Endometrium (tissue), 2 donors: ENCODE measurements at regions not wholly inside any gene's neighbourhood (a gene's known extent, or its start where the extent isn't known, plus 50 kb on each side); places are given as distances from the start of the nearest gene placed in this dataset.
"Not testable (repeated sequence)": the region's sequence is repeated elsewhere in the genome, so short reads cannot be mapped to it uniquely, and the experiment has no call there.

ENCODE experiments used
- FAIRE-seq: peaks from 2 replicates; lab custom pipeline; 2012; peaks lifted over from hg19 to GRCh38; lab: Jason Lieb, UNC
- donor health status: control.
- donor health status: control.

DNA sequence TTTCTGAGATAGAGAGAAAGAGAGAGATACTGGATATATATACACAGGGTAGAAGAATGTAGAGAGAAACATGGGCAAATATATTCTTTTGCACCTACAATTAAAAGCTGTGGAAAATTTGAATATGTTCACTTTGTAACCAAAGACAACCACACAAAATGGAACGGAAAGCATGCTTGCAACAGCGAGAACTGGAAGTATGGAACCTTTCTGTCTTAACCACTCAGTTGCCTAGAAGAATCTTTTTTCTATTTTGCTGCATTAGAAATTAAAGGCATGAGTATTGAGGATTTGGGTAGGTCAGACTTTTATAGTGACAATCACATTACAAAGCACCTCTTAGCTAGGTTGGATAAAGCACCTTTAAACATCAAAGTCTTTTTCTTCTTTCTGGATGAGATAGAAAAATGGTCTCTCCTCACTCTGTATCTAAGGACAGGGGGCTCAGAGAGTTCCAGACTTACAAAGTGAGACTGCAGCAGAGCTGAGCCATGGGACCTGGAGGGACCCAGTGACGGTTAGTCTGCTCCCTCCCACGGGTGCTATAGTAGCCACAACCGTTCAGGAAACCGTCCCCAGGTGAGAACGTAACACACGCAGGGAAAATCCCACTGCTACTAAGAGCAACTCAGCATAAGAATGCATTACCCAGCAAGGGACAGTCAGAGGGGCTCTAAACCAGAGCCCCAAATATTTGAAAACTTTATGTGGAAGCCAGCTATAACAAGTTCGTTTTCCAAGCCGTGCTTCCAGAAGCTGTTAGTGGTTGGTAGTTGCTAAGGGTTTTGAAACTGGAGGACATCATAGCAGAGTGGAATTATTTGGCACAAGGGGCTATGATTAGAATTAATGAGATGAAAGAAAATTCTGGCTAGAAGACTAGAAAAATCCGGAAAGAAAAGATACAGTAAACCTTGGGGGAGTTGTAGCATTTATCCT lies 97.1 kb downstream of the DAD1 start:
- FAIRE-seq = no peak

DNA sequence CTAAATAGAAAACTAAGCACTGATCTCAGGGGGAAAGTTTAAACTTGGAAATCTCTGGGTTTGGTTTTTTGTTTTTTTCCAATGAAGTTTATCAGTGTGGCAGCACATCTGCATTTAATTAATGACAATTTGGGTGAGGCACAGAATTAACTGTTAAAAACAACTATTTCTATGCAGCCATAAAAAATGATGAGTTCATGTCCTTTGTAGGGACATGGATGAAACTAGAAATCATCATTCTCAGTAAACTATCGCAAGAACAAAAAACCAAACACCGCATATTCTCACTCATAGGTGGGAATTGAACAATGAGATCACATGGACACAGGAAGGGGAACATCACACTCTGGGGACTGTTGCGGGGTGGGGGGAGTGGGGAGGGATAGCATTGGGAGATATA lies 98.0 kb downstream of the DAD1 start:
- FAIRE-seq = not testable (repeated sequence)

DNA sequence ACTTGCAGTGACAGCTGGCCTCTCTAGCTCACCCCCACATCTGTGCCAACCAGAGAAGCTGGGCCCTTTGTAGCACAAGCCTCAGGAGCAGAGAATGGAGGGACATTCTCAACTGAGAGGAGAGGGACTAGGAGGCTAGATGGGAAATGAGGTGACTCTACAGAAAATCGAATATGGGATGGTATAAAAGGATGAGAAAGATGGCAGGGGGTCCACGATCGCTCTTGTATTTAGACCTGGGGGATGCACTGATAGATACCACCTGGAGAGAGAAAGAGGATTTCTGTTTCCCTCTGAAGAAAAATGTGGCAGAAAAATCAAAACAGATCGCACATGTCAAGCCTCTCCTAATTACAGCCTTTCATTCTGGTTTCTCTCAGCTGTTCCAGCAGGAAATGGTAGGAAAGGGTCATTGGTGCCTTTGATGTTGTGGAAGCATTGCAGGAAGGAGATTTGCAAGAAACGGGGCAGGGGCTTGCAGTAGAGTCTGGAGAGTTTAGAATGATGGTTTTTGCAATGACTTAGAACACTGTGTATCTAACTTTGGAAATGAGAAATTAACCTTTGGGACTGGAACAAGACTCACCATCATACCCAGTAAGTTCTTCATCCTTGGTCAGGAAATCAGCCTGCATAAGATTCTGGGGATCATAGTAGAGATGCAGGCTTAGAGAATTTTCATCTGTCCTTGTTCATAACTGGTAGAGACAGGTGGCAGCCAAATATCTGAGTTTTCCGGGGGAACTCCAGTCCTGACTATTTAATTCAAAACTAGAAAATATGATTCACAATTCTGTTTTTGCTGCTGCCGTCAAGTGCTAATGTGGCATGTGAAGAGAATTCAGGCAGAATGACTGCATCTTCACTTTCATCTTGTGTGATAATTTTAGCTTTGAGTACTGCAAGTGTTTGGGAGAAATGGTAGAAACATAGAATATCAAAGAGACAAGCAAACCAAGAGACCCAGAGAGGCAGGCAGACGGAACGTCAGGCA lies 98.8 kb downstream of the DAD1 start:
- FAIRE-seq = no peak

DNA sequence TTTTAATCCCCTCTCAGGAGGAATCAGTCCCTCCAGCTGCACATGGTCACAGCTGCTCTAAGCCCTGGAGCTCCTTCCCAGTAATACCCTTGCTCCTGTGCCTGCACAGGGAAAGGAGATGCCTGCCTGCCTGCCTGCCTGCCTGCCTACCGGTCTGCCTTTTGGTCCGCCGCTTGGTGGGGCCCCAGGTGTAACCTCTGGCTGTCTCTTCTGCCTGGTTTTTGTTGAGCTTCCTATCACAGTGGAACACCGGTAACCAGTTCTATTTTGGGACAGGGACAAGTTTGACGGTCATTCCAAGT lies 99.8 kb downstream of the DAD1 start:
- no peak for FAIRE-seq

DNA sequence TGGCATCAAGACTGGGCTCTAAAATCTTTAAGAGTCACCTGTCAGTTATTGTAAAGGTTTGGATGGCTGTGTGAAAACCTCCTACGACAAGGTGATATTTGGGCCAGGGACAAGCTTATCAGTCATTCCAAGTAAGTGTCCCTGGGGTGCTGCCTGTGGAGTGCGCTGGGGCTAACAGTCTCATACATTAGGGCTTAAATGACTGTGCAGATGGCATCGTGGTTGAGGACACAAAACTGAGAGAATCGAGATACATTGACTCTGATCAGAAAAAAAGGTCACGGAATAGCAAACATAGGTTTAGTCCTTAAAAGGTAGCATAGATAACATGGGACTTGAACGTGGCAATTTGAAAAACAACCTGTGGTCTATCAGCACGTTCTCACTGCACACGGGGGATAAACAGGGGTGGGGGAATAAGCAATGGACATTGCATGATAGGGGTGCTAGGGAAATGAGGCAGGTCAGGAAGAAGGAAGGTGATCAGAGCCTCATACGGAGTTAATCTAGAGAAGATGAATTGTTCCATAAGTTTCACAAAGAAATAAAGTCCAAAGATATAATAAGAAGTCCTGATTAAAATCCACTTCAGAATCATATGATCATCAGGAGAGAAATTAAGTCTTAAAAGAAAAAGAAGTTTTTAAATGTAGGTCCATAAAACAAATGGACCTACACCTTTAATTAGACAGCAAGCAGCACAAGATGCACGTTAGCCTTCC lies 100.3 kb downstream of the DAD1 start:
- FAIRE-seq = no peak

DNA sequence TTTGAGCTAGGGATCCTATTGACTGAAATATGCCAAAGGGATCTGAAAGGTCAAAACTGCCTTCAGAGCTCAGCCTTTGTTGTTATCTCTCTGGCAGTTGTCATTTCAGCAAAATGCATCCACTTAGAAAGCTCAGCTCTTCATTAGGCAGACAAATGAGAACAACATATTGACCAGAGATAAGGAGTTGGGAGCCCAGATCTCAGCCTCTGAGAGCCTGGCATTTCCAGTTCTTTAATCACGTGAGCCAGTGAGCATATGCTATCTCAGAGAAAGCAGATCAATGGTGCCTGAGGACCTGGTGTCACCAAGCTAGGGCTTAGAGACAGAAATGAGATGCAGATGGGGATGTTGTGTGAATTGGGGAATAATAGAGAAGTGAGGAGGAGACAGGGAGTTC lies 101.1 kb downstream of the DAD1 start:
- no peak for FAIRE-seq

DNA sequence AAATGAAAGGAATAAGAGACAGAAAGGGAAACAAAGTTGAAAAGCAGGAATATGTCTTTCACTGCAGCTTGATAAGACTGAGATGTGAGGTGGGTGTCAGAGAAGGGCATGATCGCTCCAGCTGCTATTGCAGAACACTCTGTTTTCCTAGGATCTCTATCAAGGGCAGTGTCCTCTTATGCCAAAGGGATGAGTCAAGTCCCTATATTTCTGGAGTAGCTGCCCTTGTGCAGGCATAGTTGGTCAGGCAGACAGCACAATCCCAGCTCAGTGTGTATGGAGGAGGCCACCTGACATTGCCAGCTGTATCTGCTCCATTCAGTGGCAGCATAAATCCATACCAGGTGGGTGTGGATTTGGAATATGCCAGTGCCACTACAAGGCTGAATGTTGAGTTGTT lies 101.6 kb downstream of the DAD1 start:
- FAIRE-seq = no peak

DNA sequence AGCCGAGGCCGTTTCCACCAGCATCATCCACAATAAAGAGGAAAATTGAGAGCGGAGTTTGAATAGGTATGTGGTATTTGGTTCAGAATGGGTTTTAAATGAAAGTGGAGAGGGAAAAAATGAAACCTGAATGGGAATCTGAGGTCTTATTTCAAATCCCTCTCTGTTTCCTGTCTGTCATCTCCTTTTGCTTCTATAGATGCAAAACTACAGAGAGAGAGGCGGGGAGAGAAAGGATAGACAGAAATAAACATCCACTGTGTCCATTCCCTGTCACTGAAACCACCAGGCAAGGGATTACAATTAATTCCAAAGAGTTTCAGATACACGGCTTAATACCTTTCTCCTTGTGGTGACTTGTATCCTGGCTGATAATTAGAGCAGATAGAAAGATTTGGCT lies 102.3 kb downstream of the DAD1 start:
- FAIRE-seq = no peak

DNA sequence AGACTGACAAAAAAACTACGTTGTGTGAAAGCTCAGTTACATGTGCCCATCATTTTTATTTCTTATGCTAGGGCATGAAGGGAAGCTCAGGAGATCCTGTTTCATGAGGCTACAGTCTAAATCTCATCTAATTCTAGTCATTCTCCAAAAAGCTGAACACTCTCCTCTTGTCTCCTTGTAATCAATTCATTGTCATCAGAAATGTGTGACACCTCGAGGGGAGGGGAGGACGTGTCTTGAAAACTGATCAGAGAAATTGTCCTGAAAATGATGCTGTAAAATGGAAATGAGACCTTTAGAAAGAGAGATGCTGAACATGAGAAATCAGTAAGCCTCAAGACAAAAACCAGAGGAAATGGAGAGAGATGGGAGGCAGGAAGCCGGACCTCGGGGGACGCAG lies 103.4 kb downstream of the DAD1 start:
- no peak for FAIRE-seq

DNA sequence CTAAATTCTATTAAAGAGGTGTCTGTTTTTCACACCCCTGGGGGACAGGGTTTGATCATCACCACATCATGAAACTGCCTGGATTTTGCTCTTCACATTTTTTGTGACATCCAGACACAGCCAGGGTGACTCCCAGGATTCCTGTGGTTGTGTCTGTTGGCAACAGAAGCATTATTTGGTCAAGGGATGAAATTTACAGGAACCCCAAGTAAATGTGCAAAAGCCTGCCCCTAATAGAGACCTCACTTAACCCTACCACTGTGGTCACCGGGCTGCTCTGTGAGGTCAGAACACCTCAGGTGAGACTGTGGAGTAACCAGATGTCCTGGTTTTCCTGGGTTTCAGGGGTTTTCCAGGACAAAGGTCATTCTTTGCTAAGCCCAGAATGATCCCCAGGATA lies 103.8 kb downstream of the DAD1 start:
- no peak for FAIRE-seq

DNA sequence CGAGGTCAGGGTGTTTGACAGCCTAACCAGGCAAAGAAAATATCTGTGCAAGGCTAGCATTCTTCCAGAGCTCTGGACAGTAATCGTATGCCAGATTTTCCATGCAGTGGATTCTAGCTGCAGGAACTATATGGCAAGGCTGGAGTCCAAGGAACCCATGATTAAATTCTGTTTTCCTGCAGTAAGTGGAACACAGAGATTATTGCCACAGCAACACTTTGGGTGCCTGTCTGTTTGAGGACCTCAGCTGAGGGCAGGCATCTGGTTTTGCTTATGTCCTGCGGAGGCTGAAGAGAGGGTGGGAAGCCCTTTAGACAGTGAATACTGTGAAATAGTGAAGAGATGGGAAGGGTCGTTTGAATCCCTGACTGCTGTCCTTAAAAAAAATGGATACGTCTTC lies 104.4 kb downstream of the DAD1 start:
- FAIRE-seq = no peak

DNA sequence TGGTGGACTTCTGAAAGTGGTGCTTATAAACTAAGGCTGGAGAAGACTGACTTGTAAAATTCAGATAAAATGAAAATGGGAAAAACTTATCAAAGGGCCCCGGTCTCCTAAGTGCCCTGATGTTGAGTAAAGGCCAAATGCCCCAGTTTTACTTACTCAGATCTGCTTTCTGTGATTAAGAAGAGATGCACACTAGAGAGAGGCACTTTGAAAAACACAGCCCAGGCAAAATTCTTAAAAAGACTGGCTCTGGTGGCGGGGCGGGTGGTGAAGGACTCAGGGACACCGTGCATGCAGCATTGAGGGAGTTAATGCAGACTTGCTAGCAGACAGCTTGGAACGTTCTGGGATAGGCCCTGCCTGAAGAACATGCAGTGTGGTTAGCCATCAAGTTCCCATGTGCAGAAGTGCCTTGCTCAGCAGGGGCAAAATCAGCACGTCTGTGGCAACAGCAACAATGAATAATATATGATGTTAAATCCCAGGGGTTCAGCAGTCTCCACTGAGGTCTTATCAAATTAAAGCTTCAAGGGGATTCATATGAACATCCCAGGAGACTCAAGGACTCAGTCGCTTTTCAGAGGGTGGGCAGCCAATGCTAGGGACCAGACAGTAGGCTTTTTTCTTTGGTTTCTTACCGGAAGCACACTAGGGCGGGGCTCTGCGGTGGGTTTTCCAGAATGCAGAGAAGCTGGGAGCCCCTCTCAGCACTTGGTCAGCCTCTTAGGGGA lies 105.0 kb downstream of the DAD1 start:
- FAIRE-seq = no peak

DNA sequence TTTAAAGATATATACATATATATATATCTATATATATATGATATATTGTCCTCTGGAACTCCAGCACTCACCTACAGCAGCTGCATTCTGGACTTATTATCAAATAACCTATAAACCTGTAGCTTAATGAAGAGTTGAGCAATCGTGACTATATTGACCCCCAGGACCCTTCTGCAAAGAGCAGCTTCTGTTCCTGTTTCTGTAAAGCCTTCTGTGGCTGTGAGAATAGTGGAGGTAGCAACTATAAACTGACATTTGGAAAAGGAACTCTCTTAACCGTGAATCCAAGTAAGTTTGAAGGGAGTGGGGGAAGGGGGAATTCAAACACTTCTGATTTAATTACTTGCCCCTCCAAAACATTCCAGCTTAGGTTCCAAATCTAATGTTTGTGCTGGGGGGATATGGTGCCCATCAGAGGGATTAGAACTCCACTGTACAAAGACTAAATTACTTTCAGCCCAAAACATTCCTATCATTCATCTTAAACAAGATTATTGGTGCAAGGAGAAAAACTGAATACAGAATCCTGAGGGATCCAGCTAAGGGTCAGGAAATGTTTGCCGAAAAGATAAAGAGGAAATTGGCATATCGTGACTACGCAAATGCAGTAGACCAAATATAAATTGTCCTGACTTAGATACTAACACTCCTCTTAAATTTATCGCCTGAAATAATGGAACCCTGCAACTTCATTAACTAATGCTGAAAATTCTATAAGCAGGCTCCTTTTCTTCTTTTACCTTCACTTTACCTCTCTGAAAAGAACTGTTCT lies 106.1 kb downstream of the DAD1 start:
- FAIRE-seq = no peak

DNA sequence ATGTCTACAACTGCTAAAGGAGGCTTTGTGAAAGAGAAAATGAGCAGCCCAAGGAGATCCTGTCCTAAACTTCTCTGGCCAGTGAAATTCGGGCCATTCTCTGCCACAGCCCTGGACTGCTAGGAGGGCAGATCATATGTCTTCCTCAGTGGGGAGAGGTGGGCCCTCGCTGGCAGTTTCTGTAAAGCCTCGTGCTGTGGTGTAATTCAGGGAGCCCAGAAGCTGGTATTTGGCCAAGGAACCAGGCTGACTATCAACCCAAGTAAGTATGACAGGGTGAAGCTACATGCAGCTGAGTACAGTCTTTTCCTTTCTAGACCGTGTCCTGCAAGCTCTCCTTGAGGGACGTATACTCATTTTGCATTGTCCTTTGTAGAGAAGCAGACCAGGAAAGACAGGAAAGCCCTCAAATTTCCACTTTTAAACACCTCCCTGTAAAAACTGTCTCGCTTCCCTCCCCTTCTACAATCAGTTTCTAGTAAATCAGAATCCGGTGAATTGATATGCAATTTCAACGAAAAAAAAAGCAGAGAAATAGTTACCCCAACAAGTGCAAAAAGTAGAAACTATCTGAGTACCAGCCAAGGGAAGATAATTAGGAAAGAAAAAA lies 106.8 kb downstream of the DAD1 start:
- FAIRE-seq = no peak

DNA sequence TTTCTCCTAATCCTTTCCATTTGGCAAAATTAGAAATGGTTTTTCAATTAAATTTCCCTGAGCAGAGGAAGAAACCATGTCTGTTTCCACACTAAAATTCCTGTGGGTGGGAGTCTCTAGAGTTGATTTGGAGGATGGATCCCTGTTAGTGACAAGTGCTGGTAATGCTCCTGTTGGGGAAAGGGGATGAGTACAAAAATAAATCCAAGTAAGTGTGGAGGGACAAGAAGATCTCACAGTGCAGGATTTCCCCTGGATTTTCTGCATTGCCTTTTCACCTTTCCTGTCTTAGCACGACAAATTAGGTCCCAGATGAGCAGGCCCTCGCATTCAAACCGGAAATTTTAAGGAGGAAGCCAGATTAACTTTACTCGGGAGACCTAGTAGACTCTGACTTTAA lies 107.5 kb downstream of the DAD1 start:
- FAIRE-seq = no peak

DNA sequence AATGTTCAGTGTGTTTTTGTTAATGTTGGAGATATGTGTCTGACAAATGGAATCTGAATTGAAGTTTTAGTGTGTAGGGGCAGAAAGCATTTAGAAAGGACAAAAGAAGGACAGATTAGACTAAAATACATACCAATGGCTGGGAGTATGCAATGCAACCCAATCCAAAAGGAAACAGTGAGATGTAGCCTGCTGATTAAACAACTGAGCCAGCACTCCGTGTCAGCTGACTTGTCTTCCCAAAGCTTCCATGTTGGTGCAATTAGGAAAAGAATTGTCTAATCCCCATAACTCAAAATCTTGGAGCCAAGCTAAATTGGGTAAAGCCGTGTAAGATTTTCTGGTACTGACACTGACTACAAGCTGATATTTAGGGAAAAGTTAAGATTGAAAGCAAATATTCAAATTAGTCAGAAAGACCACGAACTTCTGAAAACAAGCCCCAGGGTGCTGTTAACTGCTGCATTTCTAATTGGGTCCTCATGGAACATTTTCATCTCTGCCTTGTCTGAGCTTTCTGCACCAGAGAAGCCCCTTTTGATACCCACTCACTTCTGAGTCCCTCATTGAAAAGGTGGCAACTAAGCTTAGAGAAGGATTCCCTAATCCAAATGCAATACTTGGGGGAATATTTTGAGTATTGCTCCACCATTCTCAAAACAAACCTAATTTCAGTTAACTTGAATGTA lies 109.1 kb downstream of the DAD1 start:
- FAIRE-seq = no peak

DNA sequence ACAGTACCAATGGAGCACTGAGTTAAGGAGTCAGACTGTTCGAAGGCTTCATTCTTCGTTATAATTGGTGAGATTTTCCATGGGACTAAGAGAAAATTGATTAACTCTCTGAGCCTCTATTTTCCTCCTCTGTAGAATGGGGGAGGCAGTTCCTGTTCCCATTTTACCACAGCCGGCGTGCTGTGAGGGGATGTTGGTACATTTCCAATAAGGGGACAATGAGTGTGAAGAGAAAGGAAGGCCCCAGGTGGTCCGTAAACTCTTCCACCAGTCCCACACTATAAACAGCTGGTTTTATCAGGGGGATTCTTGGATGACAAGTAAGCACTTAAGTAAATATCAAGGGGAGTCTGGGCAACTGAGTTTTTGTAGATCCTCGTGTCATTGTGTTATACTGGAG lies 109.9 kb downstream of the DAD1 start:
- no peak for FAIRE-seq

DNA sequence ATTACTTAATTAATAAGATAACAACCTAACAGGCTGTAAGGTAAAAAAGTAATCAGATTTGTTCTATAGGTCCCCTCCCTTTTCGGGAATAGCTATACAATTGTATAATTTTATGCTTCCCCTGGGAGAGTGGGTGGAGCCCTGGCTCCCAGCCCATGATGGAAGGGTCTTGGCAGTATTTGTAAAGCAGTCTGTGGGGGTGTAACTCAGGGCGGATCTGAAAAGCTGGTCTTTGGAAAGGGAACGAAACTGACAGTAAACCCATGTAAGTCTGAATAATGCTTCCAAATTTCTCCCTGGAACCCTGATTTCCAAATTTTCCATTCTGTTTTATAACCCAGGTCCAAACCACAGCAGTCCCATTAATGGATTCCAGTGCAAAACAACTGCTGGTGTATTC lies 110.4 kb downstream of the DAD1 start:
- FAIRE-seq = no peak

DNA sequence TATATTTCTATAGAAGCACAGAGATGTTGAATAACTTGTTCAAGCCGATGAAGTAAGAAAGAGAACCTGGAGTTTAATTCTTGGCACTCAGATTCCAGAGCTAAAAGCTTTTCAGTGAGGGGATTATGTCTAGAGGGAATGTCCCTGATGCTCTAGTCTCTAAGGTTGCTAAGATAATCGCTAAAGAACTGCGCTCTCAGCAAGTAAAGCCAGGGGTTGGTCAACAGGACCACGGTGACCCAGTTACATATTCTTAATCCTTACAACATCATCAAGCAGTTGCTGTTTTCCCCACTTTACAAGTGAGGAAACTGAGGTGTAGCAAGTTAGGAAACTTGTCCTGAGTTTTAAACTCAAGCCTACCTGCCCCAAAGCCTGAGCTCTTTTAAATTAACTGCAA lies 110.8 kb downstream of the DAD1 start:
- no peak for FAIRE-seq

DNA sequence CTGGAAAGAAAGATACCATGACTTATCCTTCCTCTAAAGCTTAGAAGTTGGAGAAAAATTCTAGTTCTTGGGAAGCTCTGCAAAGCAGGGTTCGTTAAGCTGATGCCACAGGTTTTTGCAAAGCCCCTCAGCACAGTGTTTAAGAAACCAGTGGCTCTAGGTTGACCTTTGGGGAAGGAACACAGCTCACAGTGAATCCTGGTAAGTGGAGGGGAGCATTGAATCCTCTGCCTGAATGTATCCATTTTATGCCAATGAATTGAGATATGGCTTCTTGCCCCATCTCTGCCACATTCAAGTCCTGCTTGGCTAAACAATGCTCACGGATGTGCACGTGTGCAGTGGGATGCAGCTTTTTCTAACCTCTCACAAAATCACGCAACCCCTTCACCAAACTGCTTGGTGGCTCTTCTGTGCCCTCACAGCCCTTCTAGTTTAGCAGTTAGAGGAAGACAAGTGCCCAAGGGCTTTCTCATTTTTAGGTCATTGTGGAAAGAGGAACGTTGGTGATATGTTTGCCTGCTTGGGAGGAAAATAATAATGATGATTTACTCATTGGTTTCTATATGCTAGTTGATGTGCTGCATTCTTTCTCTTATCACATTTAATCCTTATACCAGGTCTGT lies 111.3 kb downstream of the DAD1 start:
- no peak for FAIRE-seq
